HepG2 (cell line): ENCODE measurements at regions not wholly inside any gene's neighbourhood (a gene's known extent, or its start where the extent isn't known, plus 50 kb on each side); places are given as distances from the start of the nearest gene placed in this dataset.

Experiments used
- ATAC-seq: fragments of 200-7000 bp; cut with Tn5 transposase; 3 replicates; pipeline ENCODE4 v1.9.1; 2020; ENCODE audit warnings: mild to moderate bottlenecking, moderate library complexity
- BruUV-seq: library from RNA; stranded (reverse); fragments of 400-500 nt; replicated peaks from 2 replicates; lab custom pipeline; 2021; lab: Mats Ljungman, UMichigan
- CTCF ChIA-PET: fragments of 300-600 bp; formaldehyde crosslinking; extraction: SDS; loops from one replicate; lab custom pipeline; 2021; ENCODE audit warnings: low total read pairs, inconsistent platforms, low intra/inter-chr PET ratio; lab: Yijun Ruan, JAX
- POLR2A ChIA-PET: fragments of 350-600 bp; sonication (Branson Sonifier 250); formaldehyde crosslinking; loops from one replicate; lab custom pipeline; 2020; ENCODE audit warnings: antibody characterized with exemption, inconsistent platforms; lab: Yijun Ruan, JAX
- DNase-seq: peaks from one replicate; pipeline ENCODE4 v3.0.0-alpha.2; 2015; ENCODE audit warnings: low spot score
- FAIRE-seq: peaks from 3 replicates; lab custom pipeline; 2011; peaks lifted over from hg19 to GRCh38; lab: Jason Lieb, UNC
- H2AFZ ChIP-seq: one replicate; pipeline ENCODE4 v1.6.1; 2011; ENCODE audit warnings: low read length, inconsistent platforms
- H3K27ac ChIP-seq: fragments of 300-600 bp; 3 replicates; pipeline ENCODE4 v1.8.0; 2011; ENCODE audit warnings: mixed run types, mild to moderate bottlenecking, mixed read lengths, low read length, inconsistent platforms; ENCODE audit not compliant: insufficient read depth; ENCODE audit errors: extremely low read length
- H3K27me3 ChIP-seq, 2 experiments: fragments of 200-600 bp in 1 of 2; 2 replicates in 1 of 2; 3 replicates in 1 of 2; pipeline versions ENCODE4 v1.6.0 to v1.8.0; 2011; ENCODE audit warnings: low read length in 2 of 2, mild to moderate bottlenecking in 2 of 2, moderate library complexity in 2 of 2, inconsistent platforms in 1 of 2; ENCODE audit not compliant: insufficient read depth in 2 of 2, control insufficient read depth in 1 of 2
- H3K36me3 ChIP-seq, 2 experiments: fragments of 200-600 bp in 1 of 2; replicated peaks in 1 of 2; 2 replicates in 1 of 2; 3 replicates in 1 of 2; pipeline versions ENCODE4 v1.5.1 to v1.8.0; 2011; ENCODE audit warnings: low read length in 2 of 2, inconsistent platforms in 1 of 2; ENCODE audit not compliant: insufficient read depth in 2 of 2, control insufficient read depth in 1 of 2
- H3K4me1 ChIP-seq: 2 replicates; pipeline ENCODE4 v1.5.1; 2012; ENCODE audit warnings: low read length, inconsistent platforms; ENCODE audit not compliant: insufficient read depth
- H3K4me2 ChIP-seq: 2 replicates; pipeline ENCODE4 v1.6.0; 2011; ENCODE audit warnings: low read depth, low read length, inconsistent platforms
- H3K4me3 ChIP-seq, 3 experiments: fragments of 200-600 bp in 1 of 3; sonication (generic), shearing (Covaris generic) in 1 of 3; replicated peaks in 1 of 3; 2 replicates each; pipeline ENCODE4 v1.5.1; 2011 to 2016; ENCODE audit warnings: low read length in 3 of 3, inconsistent platforms in 2 of 3, low read depth in 2 of 3, mild to moderate bottlenecking in 2 of 3, control low read depth in 1 of 3, mixed read lengths in 1 of 3; ENCODE audit not compliant: insufficient read depth in 1 of 3
- H3K79me2 ChIP-seq: one replicate; pipeline ENCODE4 v1.6.1; 2011; ENCODE audit warnings: low read length, inconsistent platforms; ENCODE audit not compliant: insufficient read depth
- H3K9ac ChIP-seq: 2 replicates; pipeline ENCODE4 v1.6.0; 2011; ENCODE audit warnings: mild to moderate bottlenecking, low read depth, low read length, inconsistent platforms; ENCODE audit not compliant: insufficient read depth
- H3K9me3 ChIP-seq: 2 replicates; pipeline ENCODE4 v1.5.1; 2012; ENCODE audit warnings: mild to moderate bottlenecking, low read length
- H4K20me1 ChIP-seq: 2 replicates; pipeline ENCODE4 v1.6.0; 2011; ENCODE audit warnings: inconsistent platforms, mild to moderate bottlenecking, low read length, moderate library complexity; ENCODE audit not compliant: insufficient read depth
- ARNT ChIP-seq: fragments of 450-650 bp; IDR thresholded peaks from 2 replicates; pipeline ENCODE4 v1.6.1; 2017
- DR1 ChIP-seq: sonication (generic); formaldehyde crosslinking; IDR thresholded peaks from 2 replicates; pipeline ENCODE4 v1.8.0; 2021; ENCODE audit warnings: mild to moderate bottlenecking, missing genetic modification reagents, inconsistent platforms
- GATA4 ChIP-seq: sonication (generic); IDR thresholded peaks from 2 replicates; pipeline ENCODE4 v1.6.1; 2016; ENCODE audit warnings: antibody characterized with exemption, low read depth, borderline replicate concordance
- NR2F6 ChIP-seq, 2 experiments: IDR thresholded peaks; 2 replicates each; pipeline ENCODE4 v1.6.1; 2016; ENCODE audit warnings: antibody characterized with exemption in 1 of 2, mild to moderate bottlenecking in 1 of 2
- ZNF205 ChIP-seq: IDR thresholded peaks from 2 replicates; pipeline ENCODE4 v1.6.1; 2018; ENCODE audit warnings: missing biosample characterization, missing genetic modification reagents
- ZNF263 ChIP-seq: sonication (generic); formaldehyde crosslinking; IDR thresholded peaks from 2 replicates; pipeline ENCODE4 v1.4.0; 2020; ENCODE audit warnings: missing genetic modification reagents
- ZNF333 ChIP-seq: sonication (generic); formaldehyde crosslinking; IDR thresholded peaks from 2 replicates; pipeline ENCODE4 v1.4.0; 2020; ENCODE audit warnings: mild to moderate bottlenecking, missing genetic modification reagents, borderline replicate concordance
- ZNF510 ChIP-seq: sonication (generic); formaldehyde crosslinking; IDR thresholded peaks from 2 replicates; pipeline ENCODE4 v1.4.0; 2020; ENCODE audit warnings: low read depth, mild to moderate bottlenecking, missing genetic modification reagents
- ZNF652 ChIP-seq: IDR thresholded peaks from 2 replicates; pipeline ENCODE4 v1.6.1; 2016; ENCODE audit warnings: low read depth, borderline replicate concordance
- ZNF703 ChIP-seq: sonication (generic); formaldehyde crosslinking; IDR thresholded peaks from 2 replicates; pipeline ENCODE4 v1.5.1; 2020; ENCODE audit warnings: missing genetic modification reagents, mild to moderate bottlenecking, moderate library complexity, borderline replicate concordance
- WGBS: methylation state at CpG from one replicate; pipeline ENCODE4 v1.1.6; 2017; ENCODE audit warnings: low lambda C conversion rate; 5-methylcytosine and 5-hydroxymethylcytosine counted together
- in situ Hi-C: cut with HindIII; loops from 2 replicates; pipeline ENCODE4 v1.10.0; 2017; ENCODE audit warnings: low pct_unique_long_range_greater_than_20kb; ENCODE audit not compliant: extremely low pct_ligation_motif_present
- intact Hi-C: fragments of 100-400 bp; cut with micrococcal nuclease; formaldehyde crosslinking; loops from one replicate; pipeline ENCODE4 v1.10.0; 2022; ENCODE audit not compliant: unreplicated experiment
- TF ChIP-seq, protein P1 (sequence below): sonication (generic); formaldehyde crosslinking; conservative IDR thresholded peaks from 2 replicates; pipeline ENCODE4 v1.4.0; 2020; ENCODE audit warnings: missing genetic modification reagents
- TF ChIP-seq, protein P2 (sequence below): sonication (generic); formaldehyde crosslinking; IDR thresholded peaks from 2 replicates; pipeline ENCODE4 v1.5.0; 2020; ENCODE audit warnings: mild to moderate bottlenecking, missing genetic modification reagents
- TF ChIP-seq, protein P3 (sequence below): sonication (generic); formaldehyde crosslinking; conservative IDR thresholded peaks from 2 replicates; pipeline ENCODE4 v1.8.0; 2022; ENCODE audit warnings: low read depth, missing genetic modification reagents
- TF ChIP-seq, protein P4 (sequence below): sonication (generic); formaldehyde crosslinking; IDR thresholded peaks from 2 replicates; pipeline ENCODE4 v1.8.1; 2023; ENCODE audit warnings: mild to moderate bottlenecking, moderate library complexity, missing genetic modification reagents

DNA sequence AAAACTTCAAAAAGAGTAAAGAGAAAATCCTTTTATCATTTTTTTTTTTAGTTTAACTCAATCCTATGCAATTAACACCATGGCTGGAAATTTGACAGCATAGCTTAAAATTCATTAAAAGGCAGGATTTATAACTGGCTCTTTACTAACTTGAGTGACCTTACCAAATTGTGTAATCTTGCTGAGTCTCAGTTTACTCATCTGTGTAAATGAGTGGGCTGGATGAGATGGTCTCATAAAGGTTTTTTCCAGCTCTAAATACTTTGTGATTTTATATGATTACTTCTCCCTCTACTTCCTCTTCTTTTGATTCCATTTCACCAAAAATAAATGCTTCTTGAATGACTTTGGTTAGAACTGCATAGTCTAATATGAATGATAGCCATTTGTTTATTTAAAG is 234.9 kb upstream of the SATB1 start (continued):
- TF ChIP-seq, protein P1, sequence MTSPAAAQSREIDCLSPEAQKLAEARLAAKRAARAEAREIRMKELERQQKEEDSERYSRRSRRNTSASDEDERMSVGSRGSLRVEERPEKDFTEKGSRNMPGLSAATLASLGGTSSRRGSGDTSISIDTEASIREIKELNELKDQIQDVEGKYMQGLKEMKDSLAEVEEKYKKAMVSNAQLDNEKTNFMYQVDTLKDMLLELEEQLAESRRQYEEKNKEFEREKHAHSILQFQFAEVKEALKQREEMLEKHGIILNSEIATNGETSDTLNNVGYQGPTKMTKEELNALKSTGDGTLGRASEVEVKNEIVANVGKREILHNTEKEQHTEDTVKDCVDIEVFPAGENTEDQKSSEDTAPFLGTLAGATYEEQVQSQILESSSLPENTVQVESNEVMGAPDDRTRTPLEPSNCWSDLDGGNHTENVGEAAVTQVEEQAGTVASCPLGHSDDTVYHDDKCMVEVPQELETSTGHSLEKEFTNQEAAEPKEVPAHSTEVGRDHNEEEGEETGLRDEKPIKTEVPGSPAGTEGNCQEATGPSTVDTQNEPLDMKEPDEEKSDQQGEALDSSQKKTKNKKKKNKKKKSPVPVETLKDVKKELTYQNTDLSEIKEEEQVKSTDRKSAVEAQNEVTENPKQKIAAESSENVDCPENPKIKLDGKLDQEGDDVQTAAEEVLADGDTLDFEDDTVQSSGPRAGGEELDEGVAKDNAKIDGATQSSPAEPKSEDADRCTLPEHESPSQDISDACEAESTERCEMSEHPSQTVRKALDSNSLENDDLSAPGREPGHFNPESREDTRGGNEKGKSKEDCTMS (CRISPR knock-in tag) = no peak
- TF ChIP-seq, all 625 proteins: peak for 0

DNA sequence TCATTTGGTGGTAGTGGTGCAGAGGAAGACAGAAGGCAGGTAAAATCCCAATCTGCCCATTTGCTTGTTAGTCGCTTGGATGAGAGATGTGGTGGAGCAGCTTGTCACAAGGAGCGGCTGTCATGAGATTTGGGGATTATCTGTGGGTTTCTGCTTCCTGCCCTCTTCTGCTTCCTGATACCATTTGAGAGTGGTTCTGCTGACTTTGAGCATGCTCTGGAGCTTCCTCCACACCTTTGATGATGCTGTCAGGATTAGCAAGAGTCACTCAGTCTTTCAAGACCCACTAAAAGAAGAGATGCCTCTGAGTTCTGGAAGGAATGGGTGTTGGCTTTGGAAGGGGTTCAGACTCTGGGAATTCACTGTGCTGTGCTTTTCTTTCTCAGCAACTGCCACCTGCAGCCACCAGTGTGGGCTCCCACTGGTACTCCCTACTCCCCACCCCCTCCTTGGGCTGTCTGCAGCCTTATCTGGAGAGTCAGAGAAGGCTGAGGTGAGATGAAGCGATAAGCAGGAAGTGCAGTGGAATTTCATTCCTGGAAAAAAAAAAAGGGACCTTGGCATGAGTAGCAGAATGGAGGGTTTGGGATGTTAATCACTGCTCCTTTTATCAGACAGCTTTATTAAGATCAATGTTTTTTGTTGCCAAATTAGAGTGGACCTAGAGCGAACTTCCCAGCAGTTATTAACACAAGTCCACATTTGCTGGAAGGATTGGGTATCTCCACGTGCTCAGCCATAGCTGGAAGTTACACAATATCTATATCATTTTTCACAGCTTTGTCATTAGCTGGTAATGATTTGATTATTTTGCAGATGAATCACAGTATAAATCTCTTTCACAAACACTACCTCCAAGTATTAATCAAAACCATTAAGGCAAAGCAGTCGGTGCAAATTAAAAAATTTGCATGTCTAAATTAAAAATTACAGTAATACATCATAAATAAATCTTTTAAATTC is 233.0 kb upstream of the SATB1 start:
- Histone ChIP-seq H3K27me3 (no peaks in the 10 kb centered on the region), H3K4me3 (no peak overlapping the region), H3K27ac (no peak overlapping the region), H3K9ac (no peak overlapping the region), H3K79me2 (no peaks in the 10 kb centered on the region), H3K4me2 (no peak overlapping the region), H4K20me1 (no peaks in the 10 kb centered on the region), H3K9me3 (no peaks in the 10 kb centered on the region), H3K4me1 (no peaks in the 10 kb centered on the region), H3K36me3 (no peaks in the 10 kb centered on the region), H2AFZ (no peak overlapping the region)
- CTCF ChIA-PET = no interaction called here
- POLR2A ChIA-PET = no interaction called here
- 13% methylated on average over 6 of the region's 6 CpGs for WGBS
- in situ Hi-C loops = no loop called here
- intact Hi-C loops = no loop called here
- no peak for FAIRE-seq
- no TSS peak for BruUV-seq
- no peak for DNase-seq
- ATAC-seq = no peak
- no peak for TF ChIP-seq ZNF333 (CRISPR knock-in tag)
- no peak for TF ChIP-seq NR2F6 (IDR thresholded peaks at IDR 0.05)
- no peak for TF ChIP-seq NR2F6 (CRISPR knock-in tag; IDR thresholded peaks at IDR 0.05)
- TF ChIP-seq ZNF703 (CRISPR knock-in tag) = no peak
- TF ChIP-seq, protein P2, sequence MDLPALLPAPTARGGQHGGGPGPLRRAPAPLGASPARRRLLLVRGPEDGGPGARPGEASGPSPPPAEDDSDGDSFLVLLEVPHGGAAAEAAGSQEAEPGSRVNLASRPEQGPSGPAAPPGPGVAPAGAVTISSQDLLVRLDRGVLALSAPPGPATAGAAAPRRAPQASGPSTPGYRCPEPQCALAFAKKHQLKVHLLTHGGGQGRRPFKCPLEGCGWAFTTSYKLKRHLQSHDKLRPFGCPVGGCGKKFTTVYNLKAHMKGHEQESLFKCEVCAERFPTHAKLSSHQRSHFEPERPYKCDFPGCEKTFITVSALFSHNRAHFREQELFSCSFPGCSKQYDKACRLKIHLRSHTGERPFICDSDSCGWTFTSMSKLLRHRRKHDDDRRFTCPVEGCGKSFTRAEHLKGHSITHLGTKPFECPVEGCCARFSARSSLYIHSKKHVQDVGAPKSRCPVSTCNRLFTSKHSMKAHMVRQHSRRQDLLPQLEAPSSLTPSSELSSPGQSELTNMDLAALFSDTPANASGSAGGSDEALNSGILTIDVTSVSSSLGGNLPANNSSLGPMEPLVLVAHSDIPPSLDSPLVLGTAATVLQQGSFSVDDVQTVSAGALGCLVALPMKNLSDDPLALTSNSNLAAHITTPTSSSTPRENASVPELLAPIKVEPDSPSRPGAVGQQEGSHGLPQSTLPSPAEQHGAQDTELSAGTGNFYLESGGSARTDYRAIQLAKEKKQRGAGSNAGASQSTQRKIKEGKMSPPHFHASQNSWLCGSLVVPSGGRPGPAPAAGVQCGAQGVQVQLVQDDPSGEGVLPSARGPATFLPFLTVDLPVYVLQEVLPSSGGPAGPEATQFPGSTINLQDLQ (CRISPR knock-in tag) = no peak
- TF ChIP-seq ZNF652 = no peak
- TF ChIP-seq, protein P3, sequence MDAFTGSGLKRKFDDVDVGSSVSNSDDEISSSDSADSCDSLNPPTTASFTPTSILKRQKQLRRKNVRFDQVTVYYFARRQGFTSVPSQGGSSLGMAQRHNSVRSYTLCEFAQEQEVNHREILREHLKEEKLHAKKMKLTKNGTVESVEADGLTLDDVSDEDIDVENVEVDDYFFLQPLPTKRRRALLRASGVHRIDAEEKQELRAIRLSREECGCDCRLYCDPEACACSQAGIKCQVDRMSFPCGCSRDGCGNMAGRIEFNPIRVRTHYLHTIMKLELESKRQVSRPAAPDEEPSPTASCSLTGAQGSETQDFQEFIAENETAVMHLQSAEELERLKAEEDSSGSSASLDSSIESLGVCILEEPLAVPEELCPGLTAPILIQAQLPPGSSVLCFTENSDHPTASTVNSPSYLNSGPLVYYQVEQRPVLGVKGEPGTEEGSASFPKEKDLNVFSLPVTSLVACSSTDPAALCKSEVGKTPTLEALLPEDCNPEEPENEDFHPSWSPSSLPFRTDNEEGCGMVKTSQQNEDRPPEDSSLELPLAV (CRISPR knock-in tag) = no peak
- no peak for TF ChIP-seq ZNF263 (CRISPR knock-in tag)
- no peak for TF ChIP-seq ZNF205 (CRISPR knock-in tag)
- no peak for TF ChIP-seq GATA4
- no peak for TF ChIP-seq ARNT
- TF ChIP-seq, protein P4, sequence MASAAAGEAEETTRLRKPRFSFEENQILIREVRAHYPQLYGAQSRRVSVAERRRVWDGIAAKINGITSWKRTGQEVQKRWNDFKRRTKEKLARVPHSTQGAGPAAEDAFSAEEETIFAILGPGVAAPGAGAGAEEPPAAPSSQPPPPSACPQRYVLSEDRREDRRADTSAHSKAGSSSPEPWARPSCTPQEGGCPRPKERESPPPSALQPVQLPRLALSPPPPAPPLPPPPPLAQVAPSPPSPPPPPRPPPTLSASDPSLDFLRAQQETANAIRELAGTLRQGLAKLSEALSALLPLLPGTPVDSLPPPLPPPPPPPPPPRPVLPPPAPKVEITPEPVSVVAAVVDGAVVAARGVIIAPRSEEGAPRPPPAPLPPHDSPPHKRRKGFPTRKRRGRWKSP (CRISPR knock-in tag) = no peak
- TF ChIP-seq ZNF510 (CRISPR knock-in tag) = no peak
- TF ChIP-seq DR1 (CRISPR knock-in tag) = no peak
